Stomach (tissue), 4 donors: ENCODE measurements at regions not wholly inside any gene's neighbourhood (a gene's known extent, or its start where the extent isn't known, plus 50 kb on each side); places are given as distances from the start of the nearest gene placed in this dataset.

ENCODE experiments used
- CTCF ChIP-seq, 7 experiments: fragments of 450-650 bp in 4 of 7; fragments of 200-600 bp in 3 of 7; sonication (generic) in 3 of 7; IDR thresholded peaks; one replicate each; pipeline ENCODE4 v1.5.1; 2016 to 2019; ENCODE audit warnings: antibody characterized with exemption in 7 of 7, control low read depth in 2 of 7, mild to moderate bottlenecking in 1 of 7
- EP300 ChIP-seq: sonication (generic); formaldehyde crosslinking; IDR thresholded peaks from one replicate; pipeline ENCODE4 v1.6.1; 2017; ENCODE audit warnings: antibody characterized with exemption
- POLR2A ChIP-seq, 4 donors: fragments of 450-650 bp; IDR thresholded peaks; one replicate each; pipeline ENCODE4 v1.6.1; 2016; ENCODE audit warnings: antibody characterized with exemption in 4 of 4, control low read depth in 2 of 4, mild to moderate bottlenecking in 1 of 4, moderate library complexity in 1 of 4
- POLR2AphosphoS5 ChIP-seq, 3 donors: sonication (generic); formaldehyde crosslinking; IDR thresholded peaks; one replicate each; pipeline ENCODE4 v1.6.1; 2016; ENCODE audit warnings: antibody characterized with exemption in 3 of 3

- no peak for TF ChIP-seq CTCF (IDR thresholded peaks at IDR 0.05)
- no peak for TF ChIP-seq EP300
- no peak for TF ChIP-seq POLR2AphosphoS5 (IDR thresholded peaks at IDR 0.05)
- no peak for TF ChIP-seq POLR2A (IDR thresholded peaks at IDR 0.05)
Measured at GRCh38 chr11:106177311-106177710, 99.8 kb downstream of the AASDHPPT start.
